ENCODE measurements at regions not wholly inside any gene's neighbourhood (a gene's known extent, or its start where the extent isn't known, plus 50 kb on each side); places are given as distances from the start of the nearest gene placed in this dataset.
A peak's percentile ranks its signal among the peaks of the same experiment; 100 is the strongest.

DNA sequence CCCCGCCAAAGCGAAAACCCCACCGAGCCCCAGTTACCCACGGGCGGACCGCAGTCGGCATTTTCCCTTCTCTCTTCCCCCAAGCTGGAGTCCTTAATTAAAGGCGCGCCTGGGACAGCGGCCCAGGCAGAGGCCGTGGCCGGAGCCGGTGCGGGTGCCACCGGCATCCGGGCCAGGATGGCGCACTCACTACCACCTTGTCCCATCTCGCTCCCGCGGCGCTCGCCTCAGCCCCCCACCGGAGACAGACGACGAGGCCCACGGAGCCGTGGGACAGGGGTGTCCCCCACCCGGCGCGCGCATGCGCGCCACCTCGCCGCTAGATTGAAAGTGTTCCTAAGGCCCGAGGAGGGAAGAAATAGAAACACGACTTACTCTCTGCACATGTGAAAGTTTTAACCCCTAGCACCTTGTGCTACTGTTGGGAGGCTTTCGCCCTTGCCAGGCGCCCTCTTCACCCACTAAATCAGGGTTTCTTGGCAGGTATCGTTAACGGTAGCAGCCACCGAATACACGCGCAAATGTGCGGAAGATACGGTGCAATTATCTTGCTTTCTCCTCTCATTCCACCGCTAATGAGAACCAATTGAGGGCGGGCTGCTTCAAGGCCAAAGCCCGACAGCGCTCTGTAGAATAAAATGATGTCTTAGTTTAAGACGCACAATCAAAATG is 64.3 kb upstream of the CCDC160 start:
- POLR2A ChIA-PET, result no interaction called here

DNA sequence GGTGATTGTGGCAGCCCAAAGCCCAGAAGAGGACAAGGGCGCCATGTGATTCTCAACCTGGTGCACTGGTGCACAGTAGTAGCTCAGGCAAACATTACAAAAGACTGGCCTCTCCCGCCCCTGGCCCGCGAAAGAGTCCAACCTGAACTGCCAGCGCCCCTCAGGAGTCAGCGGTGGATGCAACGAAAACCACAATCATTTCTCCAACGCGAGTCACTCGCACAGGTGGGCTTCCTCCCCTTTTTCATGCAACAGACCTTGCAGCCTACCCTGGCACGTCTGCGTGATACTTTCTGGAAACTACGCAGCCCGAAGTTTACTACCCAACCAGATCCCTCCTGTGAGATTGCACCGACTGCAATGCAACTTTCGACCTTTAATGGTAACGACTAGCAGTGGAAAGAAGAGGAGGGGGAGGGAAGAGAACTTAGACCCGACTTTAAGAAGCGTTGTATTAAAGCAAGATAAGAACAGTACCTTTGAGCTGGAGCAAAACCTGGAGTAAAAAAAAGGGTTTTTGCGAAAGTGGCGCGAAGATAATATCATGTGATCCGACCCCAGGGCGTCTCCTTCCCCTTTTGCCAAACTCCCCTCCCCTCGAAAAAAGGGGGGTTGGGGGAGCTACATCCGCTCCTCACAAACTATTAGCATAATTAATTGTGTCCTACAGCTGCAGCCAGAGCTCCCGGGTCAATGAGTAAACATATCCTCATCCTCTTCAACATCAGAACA is 63.3 kb upstream of the CCDC160 start:
- Mint-ChIP-seq H3K36me3 (peaks cover 0 to 12% (median 0%) of the 10 kb centered on the region in 5 donors), H3K9me3 (no peaks in the 10 kb centered on the region), H3K4me3 (peak overlapping the region; percentile 89 to 96 (median 94)), H3K4me1 (peaks cover 6 to 27% (median 11%) of the 10 kb centered on the region in 7 donors), H3K27ac (peak overlapping the region in 7 of 9 donors; percentile 46 to 95 (median 67)), H3K27me3 (peaks cover 0 to 7% (median 0%) of the 10 kb centered on the region in 5 donors)
- Histone ChIP-seq H3K4me3 (ENCODE audit: low read length) (peak overlapping the region; percentile 57), H3K36me3 (ENCODE audit: control insufficient read depth in 2 of 3, insufficient read depth in 3 of 3, low read length in 3 of 3) (no peaks in the 10 kb centered on the region), H3K27ac (ENCODE audit: low read depth, low read length) (no peak overlapping the region), H3K27me3 (ENCODE audit: control insufficient read depth in 2 of 2, insufficient read depth in 2 of 2, low read length in 2 of 2) (no peaks in the 10 kb centered on the region), H3K4me1 (ENCODE audit: control insufficient read depth in 2 of 2, insufficient read depth in 2 of 2, low read length in 2 of 2) (peaks cover 0 to 3% of the 10 kb centered on the region in 2 donors), H3K9me3 (ENCODE audit: control insufficient read depth in 2 of 3, low read length in 3 of 3) (no peaks in the 10 kb centered on the region)
- POLR2A ChIA-PET, result no interaction called here
- DNase-seq, result peak in 6 of 9 donors; percentile 8 to 37 (median 18)
- ATAC-seq, result peak; percentile 41
- CTCF ChIA-PET, result no interaction called here
- intact Hi-C loops (cut with micrococcal nuclease), result no loop called here

More for the DNA sequence above, 64.3 kb upstream of the CCDC160 start:
- Mint-ChIP-seq H3K27ac (peak overlapping the region in 8 of 9 donors; percentile 69 to 95 (median 78)), H3K4me1 (peaks cover 6 to 28% (median 11%) of the 10 kb centered on the region in 7 donors), H3K9me3 (no peaks in the 10 kb centered on the region), H3K27me3 (peaks cover 0 to 6% (median 0%) of the 10 kb centered on the region in 5 donors), H3K4me3 (peak overlapping the region; percentile 89 to 96 (median 94)), H3K36me3 (peaks cover 0 to 13% (median 0%) of the 10 kb centered on the region in 5 donors)
- CTCF ChIA-PET, result no interaction called here
- intact Hi-C loops (cut with micrococcal nuclease), result loop anchor here in 1 of 2 donors (1.0 kb wide), 1 partner anchor 14 kb away; no protein-coding TSS in a partner anchor
- no peaks in the 10 kb centered on the region for H3K27me3 ChIP-seq (ENCODE audit: control insufficient read depth in 2 of 2, insufficient read depth in 2 of 2, low read length in 2 of 2)
- H3K4me3 ChIP-seq (ENCODE audit: low read length), result peak overlapping the region; percentile 75
- H3K27ac ChIP-seq (ENCODE audit: low read depth, low read length), result peak overlapping the region; percentile 48
- no peaks in the 10 kb centered on the region for H3K9me3 ChIP-seq (ENCODE audit: control insufficient read depth in 2 of 3, low read length in 3 of 3)
- no peaks in the 10 kb centered on the region for H3K36me3 ChIP-seq (ENCODE audit: control insufficient read depth in 2 of 3, insufficient read depth in 3 of 3, low read length in 3 of 3)
- ATAC-seq (peak; percentile 73), DNase-seq (peak in 8 of 9 donors; percentile 13 to 54 (median 34))
- H3K4me1 ChIP-seq (ENCODE audit: control insufficient read depth in 2 of 2, insufficient read depth in 2 of 2, low read length in 2 of 2), result peaks cover 0 to 3% of the 10 kb centered on the region in 2 donors

DNA sequence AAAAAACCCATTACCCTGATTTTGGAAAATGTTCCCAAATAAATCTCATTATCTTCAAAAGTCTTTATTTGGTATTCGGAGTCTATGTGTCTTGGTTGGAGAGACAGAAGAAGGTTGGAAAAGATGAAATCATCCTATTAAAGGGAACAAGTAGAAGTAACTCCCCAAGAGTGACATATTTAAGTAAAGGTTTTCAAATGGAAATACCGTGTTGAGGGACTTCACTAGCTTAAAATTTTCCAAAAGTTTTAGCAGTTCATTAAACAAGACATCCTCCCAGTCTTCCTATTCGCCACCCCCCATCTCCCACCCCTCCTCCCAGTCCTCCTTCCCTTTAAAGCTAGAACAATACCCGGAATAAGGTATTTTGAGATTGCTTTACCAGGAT is 62.7 kb upstream of the CCDC160 start:
- Histone ChIP-seq H3K27ac (ENCODE audit: low read depth, low read length) (no peak overlapping the region), H3K4me1 (ENCODE audit: control insufficient read depth in 2 of 2, insufficient read depth in 2 of 2, low read length in 2 of 2) (peaks cover 0 to 3% of the 10 kb centered on the region in 2 donors), H3K4me3 (ENCODE audit: low read length) (no peak overlapping the region), H3K27me3 (ENCODE audit: control insufficient read depth in 2 of 2, insufficient read depth in 2 of 2, low read length in 2 of 2) (no peaks in the 10 kb centered on the region), H3K9me3 (ENCODE audit: control insufficient read depth in 2 of 3, low read length in 3 of 3) (no peaks in the 10 kb centered on the region), H3K36me3 (ENCODE audit: control insufficient read depth in 2 of 3, insufficient read depth in 3 of 3, low read length in 3 of 3) (no peaks in the 10 kb centered on the region)
- peaks cover 0 to 12% (median 0%) of the 10 kb centered on the region in 5 donors for H3K36me3 Mint-ChIP-seq
- H3K27ac Mint-ChIP-seq, result peak overlapping the region in 3 of 9 donors; percentile 46 to 95 (median 90)
- H3K4me1 Mint-ChIP-seq, result peaks cover 6 to 26% (median 11%) of the 10 kb centered on the region in 7 donors
- no peaks in the 10 kb centered on the region for H3K9me3 Mint-ChIP-seq
- CTCF ChIA-PET, result no interaction called here
- H3K4me3 Mint-ChIP-seq, result peak overlapping the region; percentile 89 to 96 (median 94)
- intact Hi-C loops (cut with micrococcal nuclease), result no loop called here
- POLR2A ChIA-PET, result no interaction called here
- H3K27me3 Mint-ChIP-seq, result peaks cover 0 to 7% (median 0%) of the 10 kb centered on the region in 5 donors
- no peak for DNase-seq
- ATAC-seq, result no peak

DNA sequence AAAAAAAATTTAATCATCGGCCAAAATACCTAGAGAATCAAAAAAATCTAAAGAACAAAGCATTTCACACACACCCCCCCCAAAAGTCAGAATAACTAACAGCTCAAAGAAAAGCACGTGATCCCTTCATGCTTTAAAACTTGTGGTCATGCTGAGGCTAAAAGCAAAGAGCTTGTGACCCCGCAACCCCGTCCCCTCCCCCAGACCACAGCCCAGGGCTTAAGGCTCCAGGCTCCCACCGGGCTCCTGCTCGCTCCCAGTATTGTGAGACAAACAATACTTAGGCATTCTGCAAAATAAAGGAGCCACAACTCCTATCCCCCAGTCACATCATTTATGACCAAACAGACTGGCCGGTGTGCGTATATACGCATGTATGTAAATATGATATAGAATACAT is 62.1 kb upstream of the CCDC160 start:
- Histone ChIP-seq H3K4me1 (ENCODE audit: control insufficient read depth in 2 of 2, insufficient read depth in 2 of 2, low read length in 2 of 2) (peaks cover 0 to 3% of the 10 kb centered on the region in 2 donors), H3K27ac (ENCODE audit: low read depth, low read length) (no peak overlapping the region), H3K36me3 (ENCODE audit: control insufficient read depth in 2 of 3, insufficient read depth in 3 of 3, low read length in 3 of 3) (no peaks in the 10 kb centered on the region), H3K4me3 (ENCODE audit: low read length) (no peak overlapping the region), H3K9me3 (ENCODE audit: control insufficient read depth in 2 of 3, low read length in 3 of 3) (no peaks in the 10 kb centered on the region), H3K27me3 (ENCODE audit: control insufficient read depth in 2 of 2, insufficient read depth in 2 of 2, low read length in 2 of 2) (no peaks in the 10 kb centered on the region)
- ATAC-seq (no peak), DNase-seq (no peak)
- peaks cover 0 to 7% (median 0%) of the 10 kb centered on the region in 5 donors for H3K27me3 Mint-ChIP-seq
- no peaks in the 10 kb centered on the region for H3K9me3 Mint-ChIP-seq
- intact Hi-C loops (cut with micrococcal nuclease), result no loop called here
- CTCF ChIA-PET, result no interaction called here
- peaks cover 0 to 8% (median 0%) of the 10 kb centered on the region in 5 donors for H3K36me3 Mint-ChIP-seq
- H3K27ac Mint-ChIP-seq, result no peak overlapping the region
- H3K4me1 Mint-ChIP-seq, result peaks cover 6 to 22% (median 11%) of the 10 kb centered on the region in 7 donors
- POLR2A ChIA-PET, result no interaction called here
- peak overlapping the region in 1 of 10 donors; percentile 89 for H3K4me3 Mint-ChIP-seq

DNA sequence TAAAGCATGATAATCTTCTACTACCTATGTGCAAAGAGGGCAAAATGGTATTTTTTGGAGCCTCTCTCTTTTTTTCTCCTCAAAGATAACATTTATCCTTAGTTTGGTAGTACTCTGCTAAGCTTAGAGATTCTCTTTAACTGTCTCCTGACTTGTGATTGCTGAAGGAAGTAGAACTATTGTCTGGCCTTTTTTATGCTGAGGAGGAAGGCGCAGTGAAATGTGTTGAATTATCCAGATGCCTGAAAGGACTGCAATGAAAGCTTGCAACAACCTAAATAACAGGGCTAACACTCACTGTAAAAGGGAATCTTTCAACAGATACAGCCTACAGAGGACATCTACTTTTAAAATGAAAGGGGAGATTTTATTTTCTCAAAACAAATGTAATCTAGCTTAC is 59.5 kb upstream of the CCDC160 start:
- ChIA-PET POLR2A (interaction anchor here (1.3 kb wide), 1 partner anchor 8 kb away, joined by 4 read pairs; no protein-coding TSS in a partner anchor), CTCF (no interaction called here)
- H3K9me3 Mint-ChIP-seq, result no peaks in the 10 kb centered on the region
- no peak overlapping the region for H3K4me3 ChIP-seq (ENCODE audit: low read length)
- H3K4me1 Mint-ChIP-seq, result peaks cover 0 to 13% (median 6%) of the 10 kb centered on the region in 7 donors
- intact Hi-C loops (cut with micrococcal nuclease), result no loop called here
- peaks cover 0 to 6% (median 0%) of the 10 kb centered on the region in 5 donors for H3K36me3 Mint-ChIP-seq
- no peak overlapping the region for H3K27ac Mint-ChIP-seq
- H3K4me3 Mint-ChIP-seq, result no peak overlapping the region
- no peak for ATAC-seq
- peaks cover 0 to 3% of the 10 kb centered on the region in 2 donors for H3K4me1 ChIP-seq (ENCODE audit: control insufficient read depth in 2 of 2, insufficient read depth in 2 of 2, low read length in 2 of 2)
- no peak for DNase-seq
- no peak overlapping the region for H3K27ac ChIP-seq (ENCODE audit: low read depth, low read length)
- H3K27me3 ChIP-seq (ENCODE audit: control insufficient read depth in 2 of 2, insufficient read depth in 2 of 2, low read length in 2 of 2), result no peaks in the 10 kb centered on the region
- H3K36me3 ChIP-seq (ENCODE audit: control insufficient read depth in 2 of 3, insufficient read depth in 3 of 3, low read length in 3 of 3), result no peaks in the 10 kb centered on the region
- no peaks in the 10 kb centered on the region for H3K9me3 ChIP-seq (ENCODE audit: control insufficient read depth in 2 of 3, low read length in 3 of 3)
- H3K27me3 Mint-ChIP-seq, result peaks cover 0 to 10% (median 5%) of the 10 kb centered on the region in 5 donors

DNA sequence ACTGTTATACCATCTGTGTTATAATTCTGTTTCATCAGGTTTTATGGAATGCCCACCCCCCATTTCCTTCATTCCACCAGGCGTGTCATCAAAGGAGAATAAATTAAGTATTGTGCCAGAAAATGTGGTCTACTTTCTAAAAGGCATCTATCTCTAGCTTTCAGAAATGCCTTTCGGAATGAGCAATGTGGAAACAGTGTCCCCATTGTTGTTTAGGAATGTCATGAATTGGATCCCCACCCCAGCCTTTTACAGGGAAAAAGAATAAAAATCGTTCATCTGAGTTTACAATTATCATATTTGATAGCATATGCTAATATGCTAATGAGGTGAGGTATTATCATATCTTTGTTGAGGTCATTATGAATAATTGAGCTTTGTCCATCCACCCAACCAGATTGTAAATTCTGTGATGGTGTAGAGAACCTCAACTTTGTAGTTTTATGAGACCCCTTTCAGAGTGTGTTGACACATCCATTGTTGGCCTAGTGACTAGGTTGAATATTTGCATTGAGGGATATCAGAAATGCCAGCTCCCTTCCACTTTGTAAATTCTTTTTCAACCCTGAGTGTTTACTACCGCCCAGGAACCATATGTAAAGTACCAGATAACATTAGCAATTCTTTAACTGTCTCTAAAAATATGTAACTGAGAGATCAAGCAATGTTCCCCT is 56.2 kb upstream of the CCDC160 start:
- Histone ChIP-seq H3K36me3 (ENCODE audit: control insufficient read depth in 2 of 3, insufficient read depth in 3 of 3, low read length in 3 of 3) (no peaks in the 10 kb centered on the region), H3K27me3 (ENCODE audit: control insufficient read depth in 2 of 2, insufficient read depth in 2 of 2, low read length in 2 of 2) (no peaks in the 10 kb centered on the region), H3K9me3 (ENCODE audit: control insufficient read depth in 2 of 3, low read length in 3 of 3) (no peaks in the 10 kb centered on the region), H3K27ac (ENCODE audit: low read depth, low read length) (no peak overlapping the region), H3K4me3 (ENCODE audit: low read length) (no peak overlapping the region), H3K4me1 (ENCODE audit: control insufficient read depth in 2 of 2, insufficient read depth in 2 of 2, low read length in 2 of 2) (peaks cover 0 to 4% of the 10 kb centered on the region in 2 donors)
- Mint-ChIP-seq H3K36me3 (peaks cover 0 to 5% (median 0%) of the 10 kb centered on the region in 5 donors), H3K4me1 (peaks cover 0 to 17% (median 13%) of the 10 kb centered on the region in 7 donors), H3K4me3 (no peak overlapping the region), H3K9me3 (no peaks in the 10 kb centered on the region), H3K27me3 (peaks cover 0 to 8% (median under 1%) of the 10 kb centered on the region in 5 donors), H3K27ac (no peak overlapping the region)
- DNase-seq (no peak), ATAC-seq (no peak)
- CTCF ChIA-PET, result interaction anchor here (0.5 to 0.6 kb wide), 2 partner anchors 98 to 194 kb away, joined by 3 read pairs; no protein-coding TSS in a partner anchor
- intact Hi-C loops (cut with micrococcal nuclease), result no loop called here
- POLR2A ChIA-PET, result no interaction called here

All from naive thymus-derived CD4-positive, alpha-beta T cell (primary cell).